ENCODE measurements at regions not wholly inside any gene's neighbourhood (a gene's known extent, or its start where the extent isn't known, plus 50 kb on each side); places are given as distances from the start of the nearest gene placed in this dataset.

GRCh38 chr4:79177388-79177787 lies 148.5 kb downstream of the NAA11 start:
- TF ChIP-seq, protein P1, sequence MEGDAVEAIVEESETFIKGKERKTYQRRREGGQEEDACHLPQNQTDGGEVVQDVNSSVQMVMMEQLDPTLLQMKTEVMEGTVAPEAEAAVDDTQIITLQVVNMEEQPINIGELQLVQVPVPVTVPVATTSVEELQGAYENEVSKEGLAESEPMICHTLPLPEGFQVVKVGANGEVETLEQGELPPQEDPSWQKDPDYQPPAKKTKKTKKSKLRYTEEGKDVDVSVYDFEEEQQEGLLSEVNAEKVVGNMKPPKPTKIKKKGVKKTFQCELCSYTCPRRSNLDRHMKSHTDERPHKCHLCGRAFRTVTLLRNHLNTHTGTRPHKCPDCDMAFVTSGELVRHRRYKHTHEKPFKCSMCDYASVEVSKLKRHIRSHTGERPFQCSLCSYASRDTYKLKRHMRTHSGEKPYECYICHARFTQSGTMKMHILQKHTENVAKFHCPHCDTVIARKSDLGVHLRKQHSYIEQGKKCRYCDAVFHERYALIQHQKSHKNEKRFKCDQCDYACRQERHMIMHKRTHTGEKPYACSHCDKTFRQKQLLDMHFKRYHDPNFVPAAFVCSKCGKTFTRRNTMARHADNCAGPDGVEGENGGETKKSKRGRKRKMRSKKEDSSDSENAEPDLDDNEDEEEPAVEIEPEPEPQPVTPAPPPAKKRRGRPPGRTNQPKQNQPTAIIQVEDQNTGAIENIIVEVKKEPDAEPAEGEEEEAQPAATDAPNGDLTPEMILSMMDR (IDR thresholded peaks at IDR 0.05; ENCODE audit: insufficient read depth, low read depth, low read length) = no peak
- no peak for TF ChIP-seq EZH2 (IDR thresholded peaks at IDR 0.05; ENCODE audit: insufficient read depth, low read length)

All from astrocyte (in vitro differentiated cells and primary cell).